HG03108 (cell line): ENCODE measurements at regions not wholly inside any gene's neighbourhood (a gene's known extent, or its start where the extent isn't known, plus 50 kb on each side); places are given as distances from the start of the nearest gene placed in this dataset.

Source experiments
- ATAC-seq: cut with Tn5 transposase; IDR thresholded peaks from one replicate; pipeline ENCODE4 v1.9.1; 2021; ENCODE audit warnings: moderate library complexity; ENCODE audit not compliant: unreplicated experiment

- ATAC-seq: no peak
Observed at GRCh38 chr18:78698914-78699313, 280.7 kb upstream of the SALL3 start.

DNA sequence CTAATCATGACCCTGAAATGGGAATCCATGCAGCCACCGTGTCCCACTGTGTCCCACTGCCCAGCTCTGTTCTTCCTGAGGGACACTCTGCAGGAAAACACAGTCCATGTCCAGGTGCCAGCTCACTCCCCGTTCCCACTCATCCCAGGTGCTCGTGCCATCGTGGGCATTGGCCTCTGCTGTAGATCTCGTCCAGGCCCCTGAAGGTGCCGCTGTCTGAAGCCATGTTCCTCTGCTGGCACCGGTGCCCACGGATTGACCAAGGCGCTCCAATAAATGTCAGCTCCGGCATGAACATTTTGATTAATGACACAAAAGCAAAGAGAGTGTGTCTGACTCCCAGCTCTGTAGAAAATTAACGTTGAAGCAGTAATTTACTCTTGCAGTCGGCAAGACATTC, 280.1 kb upstream of the SALL3 start:
- ATAC-seq: no peak

DNA sequence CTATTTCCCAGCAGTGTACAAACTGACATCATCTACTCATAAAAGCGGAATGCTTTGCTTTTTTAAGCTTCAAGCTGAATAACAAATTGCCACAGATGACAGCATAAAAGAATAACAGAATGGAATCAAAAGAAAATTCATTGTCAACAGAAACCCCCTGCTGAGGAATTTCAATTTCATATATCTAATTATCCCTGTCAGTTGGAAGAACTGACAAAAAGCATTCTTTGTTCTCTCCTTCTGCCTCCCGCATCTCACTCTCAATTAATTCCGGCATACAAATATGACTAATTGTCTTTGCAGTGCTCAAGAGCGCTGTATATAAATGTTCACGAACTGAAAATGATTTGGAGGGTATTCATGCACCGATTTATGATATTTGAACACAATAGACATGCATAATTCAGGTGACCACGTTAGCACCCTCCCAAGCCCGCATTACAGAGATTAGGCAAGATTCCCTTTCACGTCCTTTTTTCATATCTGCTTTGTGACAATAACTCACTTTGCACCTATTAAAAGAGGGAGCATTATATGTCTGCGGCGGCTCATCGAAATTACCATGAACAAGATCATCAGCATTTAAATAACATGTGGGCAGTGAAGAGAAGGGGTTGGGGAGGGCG, 277.7 kb upstream of the SALL3 start:
- no peak for ATAC-seq

- no peak for ATAC-seq
Observed at GRCh38 chr18:78703291-78703690, 276.3 kb upstream of the SALL3 start.

DNA sequence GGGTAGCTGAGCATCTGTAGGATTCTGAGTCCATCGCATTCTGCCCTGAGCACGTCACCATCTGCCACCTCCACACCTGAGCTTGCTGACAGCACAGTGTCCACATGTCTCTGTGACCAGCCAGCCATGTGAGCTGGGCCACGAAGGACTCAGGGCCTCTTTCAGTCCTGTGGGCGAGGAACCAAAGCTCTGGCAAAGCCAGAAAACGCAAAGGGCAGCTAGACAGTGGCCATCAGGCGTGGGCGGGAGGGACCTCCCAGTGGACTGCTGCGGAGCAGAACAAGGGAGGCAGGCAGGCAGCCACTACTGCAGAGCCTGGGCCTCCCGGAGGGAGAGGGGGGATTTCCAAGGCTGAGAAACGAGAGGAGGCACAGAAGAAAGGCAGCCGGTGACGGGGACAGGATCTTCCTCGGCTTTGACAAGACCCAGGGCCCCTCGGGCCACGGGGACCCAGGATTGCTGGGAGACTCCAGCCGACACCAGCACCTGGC, 274.6 kb upstream of the SALL3 start:
- no peak for ATAC-seq

DNA sequence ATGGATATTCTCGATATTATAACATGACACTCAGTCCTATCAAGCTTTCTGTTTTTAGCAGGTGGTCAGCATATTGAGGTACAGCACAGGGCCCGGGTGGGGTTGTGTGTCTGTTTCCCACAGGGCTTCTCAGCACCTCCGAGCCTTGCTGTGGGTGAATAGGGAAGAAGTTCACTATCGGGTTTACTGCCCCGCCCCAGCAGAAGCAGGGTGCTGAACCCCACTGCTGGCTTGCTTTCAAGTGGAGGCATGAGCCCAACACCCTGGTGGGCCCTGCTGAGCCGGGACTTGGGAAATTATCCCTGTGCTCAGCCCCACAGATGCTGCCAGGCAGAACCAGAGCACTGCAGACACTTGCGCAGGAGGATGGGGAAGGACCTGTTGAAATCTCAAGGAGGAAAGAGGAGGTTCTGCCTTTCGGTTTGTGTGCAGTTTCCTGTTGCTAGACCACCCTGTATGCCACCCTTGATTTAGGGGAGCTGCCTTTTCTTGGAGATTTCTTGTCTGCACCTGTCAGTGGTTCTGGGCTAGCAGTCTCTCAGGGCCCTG, 270.3 kb upstream of the SALL3 start:
- ATAC-seq: no peak

DNA sequence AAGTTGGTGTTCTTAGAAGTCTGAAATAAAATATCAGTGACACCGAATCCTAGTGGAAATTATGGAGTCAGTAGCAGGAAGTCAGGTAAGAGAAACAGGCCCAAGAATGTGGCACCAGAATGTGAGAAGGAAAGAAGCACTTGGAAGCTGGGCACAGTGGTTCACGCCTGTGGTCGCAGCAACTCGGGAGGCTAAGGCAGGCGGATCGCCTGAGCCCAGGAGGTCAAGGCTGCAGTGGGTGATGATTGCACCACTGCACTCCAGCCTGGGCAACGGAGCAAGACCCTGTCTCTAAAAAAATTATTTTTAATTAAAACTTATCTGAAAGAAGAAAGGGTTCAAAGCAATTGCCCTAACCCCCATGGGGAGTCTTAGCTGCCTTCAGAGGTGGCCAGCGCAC, 268.3 kb upstream of the SALL3 start:
- no peak for ATAC-seq

- no peak for ATAC-seq
Observed at GRCh38 chr18:78711971-78712370, 267.6 kb upstream of the SALL3 start.

DNA sequence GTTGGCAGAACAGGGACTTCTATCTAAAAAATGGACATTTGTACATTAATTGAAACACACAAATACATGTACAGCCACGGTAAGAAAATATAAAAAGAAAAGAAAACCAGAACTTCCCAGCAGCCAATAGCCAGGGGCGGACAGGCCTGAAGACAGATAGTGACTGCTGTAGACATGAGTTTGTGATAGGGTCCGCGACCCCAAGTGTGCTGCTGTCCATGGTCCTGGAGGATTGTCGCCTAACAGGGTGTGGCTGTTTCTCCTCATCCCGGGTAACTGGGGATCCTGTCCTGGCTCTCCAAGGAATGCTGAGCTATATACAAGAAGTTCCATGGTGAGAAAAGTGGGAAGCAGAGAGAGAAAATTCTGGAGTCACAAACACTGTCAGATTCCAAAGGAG, 266.5 kb upstream of the SALL3 start:
- ATAC-seq: no peak

GRCh38 chr18:78713726-78714125, 265.9 kb upstream of the SALL3 start:
- no peak for ATAC-seq

DNA sequence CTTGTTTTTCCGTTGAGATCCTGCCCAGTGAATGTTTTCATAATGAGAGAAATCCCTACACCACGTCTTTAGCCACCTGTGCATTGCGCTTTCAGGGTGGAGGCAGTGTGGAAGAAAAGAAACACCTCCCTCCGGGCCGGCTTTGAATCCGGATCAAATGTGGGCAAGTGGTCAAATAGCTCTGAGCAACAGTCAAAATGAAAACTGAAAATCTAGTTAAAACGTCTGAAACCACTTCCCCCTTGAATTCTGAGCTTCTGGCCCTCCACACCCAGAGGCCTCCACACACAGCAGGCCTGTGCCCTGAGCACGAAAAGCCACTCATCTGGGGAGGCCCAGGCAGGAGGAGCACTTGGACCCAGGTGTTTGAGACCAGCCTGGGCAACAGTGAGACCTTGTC, 263.6 kb upstream of the SALL3 start:
- ATAC-seq: no peak

DNA sequence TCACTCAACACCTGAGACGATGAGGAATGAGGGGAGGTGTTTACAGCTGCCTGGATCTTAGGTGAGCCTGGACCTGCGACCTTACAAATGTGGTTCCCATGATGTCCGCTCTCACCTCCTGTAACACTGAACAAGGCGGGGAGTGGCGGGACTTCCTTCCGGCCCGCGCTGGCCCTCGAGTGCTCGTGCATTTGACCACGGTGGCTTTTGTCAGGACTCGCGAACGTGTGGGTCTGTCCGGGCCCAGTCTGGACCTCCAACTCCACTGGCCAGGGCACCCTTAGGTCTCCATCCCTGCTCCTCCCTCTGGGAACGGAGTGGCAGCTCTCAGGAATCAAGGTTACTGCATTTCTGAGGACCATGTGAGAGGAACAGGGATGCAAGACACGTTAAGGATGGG, 263.0 kb upstream of the SALL3 start:
- ATAC-seq: no peak

- ATAC-seq: no peak
Observed at GRCh38 chr18:78717051-78717765, 262.4 kb upstream of the SALL3 start.

GRCh38 chr18:78717766-78718150, 261.9 kb upstream of the SALL3 start:
- ATAC-seq: no peak

DNA sequence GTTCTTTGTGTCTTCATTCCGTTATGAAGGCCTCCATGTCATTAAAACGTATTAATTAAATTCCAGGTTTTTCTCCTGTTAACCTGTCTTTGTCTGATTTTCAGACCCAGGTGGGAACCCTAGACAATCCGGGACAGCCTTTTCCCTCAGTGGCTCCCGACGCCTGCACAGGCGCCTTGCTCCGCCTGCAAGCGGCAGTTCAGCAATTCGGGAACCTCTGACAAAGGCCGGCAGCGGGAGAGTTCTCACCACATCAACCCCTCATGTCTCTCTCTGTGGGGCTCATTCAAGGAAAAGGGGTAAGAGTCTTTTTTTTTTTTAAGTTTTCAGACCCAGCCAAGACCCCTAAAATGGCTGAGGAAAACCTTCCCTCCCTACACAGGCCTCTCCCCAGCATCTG, 259.8 kb upstream of the SALL3 start:
- ATAC-seq: no peak

- ATAC-seq: no peak
Observed at GRCh38 chr18:78720456-78721237, 259.0 kb upstream of the SALL3 start.

GRCh38 chr18:78721238-78721875, 258.3 kb upstream of the SALL3 start:
- no peak for ATAC-seq

DNA sequence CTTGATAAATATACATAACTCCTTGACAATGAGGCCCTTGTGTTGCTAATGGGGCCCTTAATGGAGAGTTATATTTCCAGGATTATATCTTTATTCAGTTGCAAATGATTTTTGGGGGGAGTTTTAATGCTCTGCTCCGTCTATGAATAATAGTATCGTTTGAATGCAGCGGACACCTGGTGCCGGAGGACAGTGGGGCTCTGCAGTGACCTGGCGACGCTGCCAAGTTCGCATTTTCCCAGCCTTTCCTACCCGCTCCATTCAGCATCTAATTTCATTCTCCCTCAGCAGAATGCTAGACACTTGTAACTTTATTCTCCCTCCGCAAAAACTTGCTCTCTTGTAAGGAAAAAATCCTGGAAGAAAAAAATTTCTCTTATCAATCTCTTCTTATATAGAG, 257.6 kb upstream of the SALL3 start:
- ATAC-seq: no peak

- no peak for ATAC-seq
Observed at GRCh38 chr18:78722386-78722785, 257.2 kb upstream of the SALL3 start.

DNA sequence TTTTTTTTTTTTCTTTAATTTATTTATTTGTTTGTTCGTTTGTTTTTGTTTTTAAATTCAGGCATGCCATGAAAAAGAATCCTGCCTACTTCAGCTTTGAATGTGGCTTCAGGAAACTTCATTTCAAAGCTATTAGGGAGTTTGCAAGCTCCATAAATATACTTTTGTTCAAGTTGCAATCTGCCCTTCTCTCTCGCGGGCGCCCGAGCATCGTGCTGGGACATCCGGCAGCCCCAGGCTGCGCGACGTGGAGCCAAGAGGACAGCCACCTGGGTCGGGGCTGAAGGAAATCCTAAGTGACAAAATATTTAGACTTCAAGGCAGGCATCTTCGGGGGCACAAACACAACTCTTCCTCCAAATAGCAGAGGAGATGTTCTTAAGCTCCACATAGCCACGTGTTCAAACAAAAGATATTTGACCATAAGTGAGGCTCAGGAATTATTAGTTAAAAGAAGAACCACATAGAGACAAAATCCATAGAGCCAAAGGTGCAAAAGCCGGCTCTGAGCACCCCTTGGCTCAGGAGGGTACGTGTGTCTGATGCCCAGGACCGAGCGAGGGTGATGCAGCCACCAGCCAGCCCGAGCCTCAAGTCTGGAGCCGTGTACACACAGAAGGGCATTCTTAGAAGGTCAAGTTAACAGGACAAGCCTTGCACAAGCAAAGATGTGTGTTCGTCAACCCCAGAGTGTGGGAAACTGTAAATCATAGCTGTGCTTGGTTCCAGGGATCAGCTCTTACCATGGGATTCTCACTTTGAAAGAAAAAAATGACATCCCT, 256.5 kb upstream of the SALL3 start:
- ATAC-seq: no peak
